ENCODE measurements at regions not wholly inside any gene's neighbourhood (a gene's known extent, or its start where the extent isn't known, plus 50 kb on each side); places are given as distances from the start of the nearest gene placed in this dataset.

GRCh38 chr5:25481463-25481862, 836.7 kb upstream of the CDH10 start:
- TF ChIP-seq EZH2 (IDR thresholded peaks at IDR 0.05): no peak
- TF ChIP-seq POLR2AphosphoS5 (IDR thresholded peaks at IDR 0.05; ENCODE audit: borderline replicate concordance, low read depth, low read length): no peak

All from SK-N-MC (cell line).